SK-N-SH (cell line): ENCODE measurements at regions not wholly inside any gene's neighbourhood (a gene's known extent, or its start where the extent isn't known, plus 50 kb on each side); places are given as distances from the start of the nearest gene placed in this dataset.
A peak's percentile ranks its signal among the peaks of the same experiment; 100 is the strongest.

Source experiments
- CTCF ChIA-PET: fragments of 300-600, 350-600 bp; formaldehyde crosslinking; extraction: SDS; loops from one replicate; lab custom pipeline; 2021; lab: Yijun Ruan, JAX
- POLR2A ChIA-PET: fragments of 350-600 bp; sonication (Branson Sonifier 250); formaldehyde crosslinking; extraction: SDS; loops from one replicate; lab custom pipeline; 2020; ENCODE audit warnings: antibody characterized with exemption, inconsistent platforms; lab: Yijun Ruan, JAX
- DNase-seq: peaks from one replicate; pipeline ENCODE4 v3.0.0; 2012
- H2AFZ ChIP-seq: fragments of 200-600 bp; sonication (generic); 2 replicates; pipeline ENCODE4 v1.8.1; 2016; ENCODE audit warnings: antibody characterized with exemption, mild to moderate bottlenecking, low read depth
- H3F3A ChIP-seq: fragments of 200-600 bp; sonication (generic); replicated peaks from 2 replicates; pipeline ENCODE3; 2016; ENCODE audit warnings: antibody characterized with exemption, mild to moderate bottlenecking; ENCODE audit not compliant: insufficient read depth
- H3K27ac ChIP-seq, 2 experiments: fragments of 200-500 bp in 1 of 2; fragments of 200-600 bp in 1 of 2; sonication (Bioruptor generic) in 1 of 2; sonication (generic), shearing (Covaris generic) in 1 of 2; 2 replicates each; pipeline versions ENCODE4 v1.5.1 to v1.6.1; 2014 to 2016; ENCODE audit warnings: low read depth in 2 of 2, inconsistent platforms in 1 of 2, low read length in 1 of 2, mild to moderate bottlenecking in 1 of 2, mixed read lengths in 1 of 2
- H3K27me3 ChIP-seq: fragments of 200-600 bp; sonication (generic), shearing (Covaris generic); 2 replicates; pipeline ENCODE4 v1.6.1; 2016; ENCODE audit warnings: mixed run types; ENCODE audit not compliant: insufficient read depth
- H3K36me3 ChIP-seq, 2 experiments: fragments of 200-500 bp in 1 of 2; fragments of 200-600 bp in 1 of 2; sonication (Bioruptor generic) in 1 of 2; sonication (generic) in 1 of 2; replicated peaks in 1 of 2; 2 replicates each; pipeline versions ENCODE3 to v1.5.1; 2014 to 2016; ENCODE audit warnings: low read length in 1 of 2, mild to moderate bottlenecking in 1 of 2; ENCODE audit not compliant: insufficient read depth in 2 of 2, control insufficient read depth in 1 of 2
- H3K4me1 ChIP-seq, 2 experiments: fragments of 200-500 bp in 1 of 2; fragments of 200-600 bp in 1 of 2; sonication (Bioruptor generic) in 1 of 2; sonication (generic), shearing (Covaris generic) in 1 of 2; 2 replicates each; pipeline versions ENCODE4 v1.5.1 to v1.6.1; 2014 to 2016; ENCODE audit warnings: low read depth in 1 of 2, low read length in 1 of 2, mixed run types in 1 of 2; ENCODE audit not compliant: insufficient read depth in 2 of 2, control insufficient read depth in 1 of 2
- H3K4me2 ChIP-seq: fragments of 200-600 bp; sonication (generic), shearing (Covaris generic); 2 replicates; pipeline ENCODE4 v1.6.1; 2017; ENCODE audit warnings: mixed run types
- H3K4me3 ChIP-seq, 2 experiments: fragments of 200-500 bp in 1 of 2; fragments of 200-600 bp in 1 of 2; sonication (Bioruptor generic) in 1 of 2; sonication (generic), shearing (Covaris generic) in 1 of 2; 2 replicates each; pipeline versions ENCODE4 v1.5.1 to v1.8.1; 2014 to 2016; ENCODE audit warnings: low read depth in 2 of 2, inconsistent platforms in 1 of 2, low read length in 1 of 2, mild to moderate bottlenecking in 1 of 2, mixed read lengths in 1 of 2, moderate library complexity in 1 of 2
- H3K79me2 ChIP-seq: fragments of 200-600 bp; sonication (generic); 2 replicates; pipeline ENCODE4 v1.8.1; 2017; ENCODE audit warnings: mild to moderate bottlenecking; ENCODE audit not compliant: insufficient read depth
- H3K9ac ChIP-seq: fragments of 200-600 bp; sonication (generic); 2 replicates; pipeline ENCODE4 v1.6.1; 2017; ENCODE audit warnings: mixed run types
- H3K9me2 ChIP-seq: fragments of 200-600 bp; sonication (generic); 2 replicates; pipeline ENCODE4 v1.6.1; 2017; ENCODE audit warnings: mixed run types
- H3K9me3 ChIP-seq: fragments of 200-600 bp; sonication (generic); 2 replicates; pipeline ENCODE4 v1.6.1; 2017; ENCODE audit warnings: mixed run types, mild to moderate bottlenecking, moderate library complexity
- H4K20me1 ChIP-seq: fragments of 200-600 bp; sonication (generic); 2 replicates; pipeline ENCODE4 v1.6.1; 2017; ENCODE audit warnings: mild to moderate bottlenecking, mixed run types; ENCODE audit not compliant: insufficient read depth
- CHD2 ChIP-seq: fragments of 150-350 bp; IDR thresholded peaks from 2 replicates; pipeline ENCODE4 v1.6.1; 2018; ENCODE audit warnings: low read length; ENCODE audit not compliant: partially characterized antibody
- CTCF ChIP-seq: fragments of 200-600 bp; sonication (generic); IDR thresholded peaks from 2 replicates; pipeline ENCODE4 v1.6.1; 2017; ENCODE audit warnings: antibody characterized with exemption, mild to moderate bottlenecking, moderate library complexity
- ELF1 ChIP-seq: IDR thresholded peaks from 2 replicates; pipeline ENCODE4 v1.4.0; 2012
- EP300 ChIP-seq, 2 experiments: IDR thresholded peaks; 2 replicates each; pipeline versions ENCODE4 v1.4.0 to v1.6.1; 2012; ENCODE audit warnings: borderline replicate concordance in 1 of 2, low read depth in 1 of 2, low read length in 1 of 2
- EZH2phosphoT487 ChIP-seq: fragments of 200-600 bp; sonication (generic); IDR thresholded peaks from 2 replicates; pipeline ENCODE4 v1.6.1; 2017; ENCODE audit warnings: low read depth, mixed run types, mild to moderate bottlenecking, antibody characterized with exemption, moderate library complexity, borderline replicate concordance
- FOSL2 ChIP-seq: IDR thresholded peaks from 2 replicates; pipeline ENCODE4 v1.4.0; 2012; ENCODE audit warnings: low read depth, mild to moderate bottlenecking, moderate library complexity, borderline replicate concordance
- FOXJ3 ChIP-seq: sonication (generic); formaldehyde crosslinking; IDR thresholded peaks from 2 replicates; pipeline ENCODE4 v1.5.1; 2020; ENCODE audit warnings: mild to moderate bottlenecking, missing genetic modification reagents
- FOXM1 ChIP-seq: IDR thresholded peaks from 2 replicates; pipeline ENCODE4 v1.4.0; 2012; ENCODE audit warnings: low read depth, mild to moderate bottlenecking
- GABPA ChIP-seq: IDR thresholded peaks from 2 replicates; pipeline ENCODE4 v1.4.0; 2012; ENCODE audit warnings: low read depth, mild to moderate bottlenecking
- GATA2 ChIP-seq: sonication (generic); formaldehyde crosslinking; IDR thresholded peaks from 2 replicates; pipeline ENCODE4 v1.5.0; 2020; ENCODE audit warnings: mild to moderate bottlenecking, missing genetic modification reagents
- JUND ChIP-seq: IDR thresholded peaks from 2 replicates; pipeline ENCODE4 v1.4.0; 2012
- MEF2A ChIP-seq: IDR thresholded peaks from 2 replicates; pipeline ENCODE4 v1.4.0; 2012; ENCODE audit warnings: low read depth, borderline replicate concordance
- MXI1 ChIP-seq: IDR thresholded peaks from 2 replicates; pipeline ENCODE4 v1.6.1; 2012; ENCODE audit warnings: mild to moderate bottlenecking, low read depth, low read length, improper control_type of control experiment
- NFIC ChIP-seq: IDR thresholded peaks from 2 replicates; pipeline ENCODE4 v1.4.0; 2012; ENCODE audit warnings: borderline replicate concordance
- RAD21 ChIP-seq: IDR thresholded peaks from 2 replicates; pipeline ENCODE4 v1.6.1; 2012; ENCODE audit warnings: mild to moderate bottlenecking, low read length
- RCOR1 ChIP-seq: fragments of 150-350 bp; IDR thresholded peaks from 2 replicates; pipeline ENCODE4 v1.6.1; 2017; ENCODE audit warnings: antibody characterized with exemption, low read length
- RXRA ChIP-seq: IDR thresholded peaks from 2 replicates; pipeline ENCODE4 v1.4.0; 2012; ENCODE audit warnings: low read depth, mild to moderate bottlenecking, borderline replicate concordance
- SIN3A ChIP-seq: IDR thresholded peaks from 2 replicates; pipeline ENCODE4 v1.6.1; 2012; ENCODE audit warnings: low read depth, mild to moderate bottlenecking, low read length, moderate library complexity, borderline replicate concordance
- TAF1 ChIP-seq: IDR thresholded peaks from 2 replicates; pipeline ENCODE4 v1.6.1; 2012; ENCODE audit warnings: low read depth, mild to moderate bottlenecking, low read length, moderate library complexity, borderline replicate concordance
- TCF12 ChIP-seq: IDR thresholded peaks from 2 replicates; pipeline ENCODE4 v1.4.0; 2012
- TEAD4 ChIP-seq: IDR thresholded peaks from 2 replicates; pipeline ENCODE4 v1.4.0; 2012; ENCODE audit warnings: mild to moderate bottlenecking, borderline replicate concordance; ENCODE audit not compliant: insufficient read depth
- USF2 ChIP-seq: fragments of 150-350 bp; IDR thresholded peaks from 2 replicates; pipeline ENCODE4 v1.6.1; 2017; ENCODE audit warnings: antibody characterized with exemption, low read length, low read depth, borderline replicate concordance
- YY1 ChIP-seq: IDR thresholded peaks from 2 replicates; pipeline ENCODE4 v1.4.0; 2012; ENCODE audit warnings: low read depth, mild to moderate bottlenecking
- WGBS: methylation state at CpG from one replicate; pipeline ENCODE4 v1.1.6; 2017; ENCODE audit warnings: low lambda C conversion rate; 5-methylcytosine and 5-hydroxymethylcytosine counted together
- TF ChIP-seq, protein P1 (sequence below): IDR thresholded peaks from 2 replicates; pipeline ENCODE4; 2012
- TF ChIP-seq, protein P2 (sequence below): IDR thresholded peaks from 2 replicates; pipeline ENCODE4 v1.4.0; 2012; ENCODE audit warnings: low read depth, borderline replicate concordance
- TF ChIP-seq, protein P3 (sequence below): fragments of 150-350 bp; IDR thresholded peaks from 2 replicates; pipeline ENCODE4 v1.6.1; 2016; ENCODE audit warnings: mild to moderate bottlenecking, low read depth, low read length
- TF ChIP-seq, protein P4 (sequence below): IDR thresholded peaks from 2 replicates; pipeline ENCODE4 v1.4.0; 2012; ENCODE audit warnings: low read depth

DNA sequence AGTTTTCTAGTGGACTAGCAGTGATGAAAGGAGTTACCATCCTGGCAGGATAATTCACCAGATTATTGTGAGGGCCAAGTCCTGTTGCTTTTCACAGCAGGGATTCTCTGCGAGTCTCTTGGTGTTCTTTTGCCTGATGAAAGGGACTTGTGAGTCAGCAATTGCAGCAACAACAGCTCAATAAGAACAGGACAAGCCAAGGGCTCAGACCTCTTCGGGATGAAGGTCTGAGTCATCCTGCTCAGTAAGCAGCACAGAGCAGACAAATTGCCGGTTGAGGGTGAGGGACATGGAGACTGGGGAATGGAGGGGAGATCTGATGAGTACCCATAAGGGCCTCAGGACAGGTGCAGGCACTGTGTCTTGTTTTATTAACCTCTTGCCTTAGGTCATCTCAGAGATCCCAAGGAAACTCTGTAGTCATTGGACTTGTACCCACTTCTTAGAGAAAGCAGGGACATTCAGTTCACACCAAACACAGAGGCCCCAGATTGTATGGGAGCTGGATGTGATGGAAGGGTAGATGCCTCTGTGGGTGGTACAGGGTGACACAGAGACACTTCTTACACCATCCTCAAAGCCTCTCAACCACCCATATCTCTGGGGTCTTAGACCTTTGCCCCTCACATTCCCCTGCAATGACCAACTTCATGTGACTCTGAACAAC is 173.8 kb upstream of the TLE3 start:
- Histone ChIP-seq H3F3A (peaks cover 9% of the 10 kb centered on the region), H3K9me2 (no peaks in the 10 kb centered on the region), H3K4me1 (peaks cover 15 to 61% of the 10 kb centered on the region in 2 experiments; a peak in 2 of 4 replicates), H3K27ac (peak overlapping the region in 1 of 2 experiments; percentile 54; a peak in 3 of 4 replicates), H2AFZ (no peak overlapping the region), H3K36me3 (no peaks in the 10 kb centered on the region), H3K4me2 (peak overlapping the region; percentile 11; the same call in 1 of the 2 replicates), H3K9ac (no peak overlapping the region), H3K9me3 (no peaks in the 10 kb centered on the region), H4K20me1 (no peaks in the 10 kb centered on the region), H3K4me3 (no peak overlapping the region), H3K79me2 (no peaks in the 10 kb centered on the region), H3K27me3 (no peaks in the 10 kb centered on the region)
- no peak for DNase-seq
- ChIA-PET POLR2A (no interaction called here), CTCF (interaction anchor here (0.6 to 0.9 kb wide), 2 partner anchors 18 to 104 kb away, joined by 3 read pairs; no protein-coding TSS in a partner anchor)
- 12% methylated on average over 3 of the region's 3 CpGs for WGBS
- TF ChIP-seq FOXJ3 (CRISPR knock-in tag) (no peak), RCOR1 (no peak), MXI1 (no peak), EZH2phosphoT487 (no peak), TAF1 (no peak), ELF1 (no peak), JUND (peak; percentile 89), FOXM1 (no peak), TEAD4 (no peak), TCF12 (peak; percentile 68), EP300 (IDR thresholded peaks at IDR 0.05; ENCODE audit: borderline replicate concordance in 1 of 2, low read depth in 1 of 2, low read length in 1 of 2) (no peak), CHD2 (no peak), NFIC (peak; percentile 69; the same call in 1 of the 2 replicates), SIN3A (no peak), FOSL2 (peak; percentile 90), RXRA (no peak), YY1 (no peak), CTCF (no peak), GATA2 (no peak), RAD21 (no peak), MEF2A (no peak), USF2 (no peak), GABPA (no peak)
- TF ChIP-seq, protein P1, sequence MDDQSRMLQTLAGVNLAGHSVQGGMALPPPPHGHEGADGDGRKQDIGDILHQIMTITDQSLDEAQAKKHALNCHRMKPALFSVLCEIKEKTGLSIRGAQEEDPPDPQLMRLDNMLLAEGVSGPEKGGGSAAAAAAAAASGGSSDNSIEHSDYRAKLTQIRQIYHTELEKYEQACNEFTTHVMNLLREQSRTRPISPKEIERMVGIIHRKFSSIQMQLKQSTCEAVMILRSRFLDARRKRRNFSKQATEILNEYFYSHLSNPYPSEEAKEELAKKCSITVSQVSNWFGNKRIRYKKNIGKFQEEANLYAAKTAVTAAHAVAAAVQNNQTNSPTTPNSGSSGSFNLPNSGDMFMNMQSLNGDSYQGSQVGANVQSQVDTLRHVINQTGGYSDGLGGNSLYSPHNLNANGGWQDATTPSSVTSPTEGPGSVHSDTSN = peak; percentile 62
- TF ChIP-seq, protein P2, sequence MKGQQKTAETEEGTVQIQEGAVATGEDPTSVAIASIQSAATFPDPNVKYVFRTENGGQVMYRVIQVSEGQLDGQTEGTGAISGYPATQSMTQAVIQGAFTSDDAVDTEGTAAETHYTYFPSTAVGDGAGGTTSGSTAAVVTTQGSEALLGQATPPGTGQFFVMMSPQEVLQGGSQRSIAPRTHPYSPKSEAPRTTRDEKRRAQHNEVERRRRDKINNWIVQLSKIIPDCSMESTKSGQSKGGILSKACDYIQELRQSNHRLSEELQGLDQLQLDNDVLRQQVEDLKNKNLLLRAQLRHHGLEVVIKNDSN = no peak
- TF ChIP-seq, protein P3, sequence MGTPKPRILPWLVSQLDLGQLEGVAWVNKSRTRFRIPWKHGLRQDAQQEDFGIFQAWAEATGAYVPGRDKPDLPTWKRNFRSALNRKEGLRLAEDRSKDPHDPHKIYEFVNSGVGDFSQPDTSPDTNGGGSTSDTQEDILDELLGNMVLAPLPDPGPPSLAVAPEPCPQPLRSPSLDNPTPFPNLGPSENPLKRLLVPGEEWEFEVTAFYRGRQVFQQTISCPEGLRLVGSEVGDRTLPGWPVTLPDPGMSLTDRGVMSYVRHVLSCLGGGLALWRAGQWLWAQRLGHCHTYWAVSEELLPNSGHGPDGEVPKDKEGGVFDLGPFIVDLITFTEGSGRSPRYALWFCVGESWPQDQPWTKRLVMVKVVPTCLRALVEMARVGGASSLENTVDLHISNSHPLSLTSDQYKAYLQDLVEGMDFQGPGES = no peak
- TF ChIP-seq, protein P4, sequence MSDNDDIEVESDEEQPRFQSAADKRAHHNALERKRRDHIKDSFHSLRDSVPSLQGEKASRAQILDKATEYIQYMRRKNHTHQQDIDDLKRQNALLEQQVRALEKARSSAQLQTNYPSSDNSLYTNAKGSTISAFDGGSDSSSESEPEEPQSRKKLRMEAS = 0 out of 2 replicates have a peak, but pooled peaks have one; percentile 21
